ENCODE measurements at regions not wholly inside any gene's neighbourhood (a gene's known extent, or its start where the extent isn't known, plus 50 kb on each side); places are given as distances from the start of the nearest gene placed in this dataset.

DNA sequence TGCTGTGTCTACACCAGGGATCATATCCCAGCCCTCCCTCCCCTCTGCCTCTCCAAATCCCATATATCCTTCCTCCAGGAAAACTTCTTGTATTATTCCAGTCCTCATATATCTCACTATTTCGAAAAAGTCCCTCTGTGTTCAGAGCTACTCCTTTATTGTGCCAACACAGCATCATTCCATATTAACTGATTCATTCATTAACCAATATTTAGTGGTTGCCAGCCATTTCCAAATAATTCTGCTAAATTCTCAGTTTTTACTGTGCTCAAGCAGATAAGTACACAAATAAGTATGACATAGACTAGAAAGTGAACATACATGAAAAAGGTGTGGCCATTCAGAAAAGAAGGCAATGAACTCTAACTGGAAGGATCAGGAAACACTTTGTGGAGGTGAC lies 241.6 kb upstream of the DUSP10 start:
- TF ChIP-seq EZH2 (IDR thresholded peaks at IDR 0.05; ENCODE audit: low read depth) = no peak
- TF ChIP-seq, protein P1, sequence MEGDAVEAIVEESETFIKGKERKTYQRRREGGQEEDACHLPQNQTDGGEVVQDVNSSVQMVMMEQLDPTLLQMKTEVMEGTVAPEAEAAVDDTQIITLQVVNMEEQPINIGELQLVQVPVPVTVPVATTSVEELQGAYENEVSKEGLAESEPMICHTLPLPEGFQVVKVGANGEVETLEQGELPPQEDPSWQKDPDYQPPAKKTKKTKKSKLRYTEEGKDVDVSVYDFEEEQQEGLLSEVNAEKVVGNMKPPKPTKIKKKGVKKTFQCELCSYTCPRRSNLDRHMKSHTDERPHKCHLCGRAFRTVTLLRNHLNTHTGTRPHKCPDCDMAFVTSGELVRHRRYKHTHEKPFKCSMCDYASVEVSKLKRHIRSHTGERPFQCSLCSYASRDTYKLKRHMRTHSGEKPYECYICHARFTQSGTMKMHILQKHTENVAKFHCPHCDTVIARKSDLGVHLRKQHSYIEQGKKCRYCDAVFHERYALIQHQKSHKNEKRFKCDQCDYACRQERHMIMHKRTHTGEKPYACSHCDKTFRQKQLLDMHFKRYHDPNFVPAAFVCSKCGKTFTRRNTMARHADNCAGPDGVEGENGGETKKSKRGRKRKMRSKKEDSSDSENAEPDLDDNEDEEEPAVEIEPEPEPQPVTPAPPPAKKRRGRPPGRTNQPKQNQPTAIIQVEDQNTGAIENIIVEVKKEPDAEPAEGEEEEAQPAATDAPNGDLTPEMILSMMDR (conservative IDR thresholded peaks at IDR 0.05) = no peak

Measured in PC-9 (cell line).